Activated B cell treated with CpG ODN at 0.5 μM for 24 hours (primary cell): ENCODE measurements at regions not wholly inside any gene's neighbourhood (a gene's known extent, or its start where the extent isn't known, plus 50 kb on each side); places are given as distances from the start of the nearest gene placed in this dataset.

Experiments
- ATAC-seq: fragments of 200-7000 bp; cut with Tn5 transposase; one replicate; pipeline ENCODE4 v1.10.0; 2021; ENCODE audit warnings: low read depth, mild to moderate bottlenecking, moderate library complexity
- CTCF ChIA-PET: fragments of 350-600 bp; sonication (Branson Sonifier 250); formaldehyde crosslinking; loops from one replicate; lab custom pipeline; 2021; ENCODE audit warnings: antibody characterized with exemption; lab: Charles Lee
- POLR2A ChIA-PET: fragments of 350-600 bp; sonication (Branson Sonifier 250); formaldehyde crosslinking; loops from one replicate; lab custom pipeline; 2021; ENCODE audit warnings: antibody characterized with exemption; lab: Charles Lee
- DNase-seq: peaks from one replicate; pipeline ENCODE4 v3.0.0; 2022
- H3K27ac Mint-ChIP-seq: one replicate; pipeline ENCODE4 v1.8.0; 2020; ENCODE audit warnings: mixed read lengths
- H3K27me3 Mint-ChIP-seq: one replicate; pipeline ENCODE4 v1.8.0; 2021; ENCODE audit warnings: mixed read lengths
- H3K36me3 Mint-ChIP-seq: one replicate; pipeline ENCODE4 v1.8.0; 2021; ENCODE audit warnings: low read depth, mixed read lengths
- H3K4me1 Mint-ChIP-seq: one replicate; pipeline ENCODE4 v1.8.0; 2021; ENCODE audit warnings: mixed read lengths
- H3K4me3 Mint-ChIP-seq: one replicate; pipeline ENCODE4 v1.8.0; 2020; ENCODE audit warnings: mild to moderate bottlenecking, mixed read lengths
- H3K9me3 Mint-ChIP-seq: one replicate; pipeline ENCODE4 v1.8.0; 2020; ENCODE audit warnings: mixed read lengths
- CTCF ChIP-seq: fragments of 200-600 bp; IDR thresholded peaks from one replicate; pipeline ENCODE4 v1.8.0; 2022; ENCODE audit warnings: antibody characterized with exemption, mild to moderate bottlenecking
- intact Hi-C: fragments of 100-400 bp; cut with micrococcal nuclease; formaldehyde crosslinking; loops from one replicate; pipeline ENCODE4 v1.15.1; 2024

- ATAC-seq (no peak), DNase-seq (no peak)
- no peaks in the 10 kb centered on the region for H3K4me1 Mint-ChIP-seq
- no peaks in the 10 kb centered on the region for H3K36me3 Mint-ChIP-seq
- POLR2A ChIA-PET: no interaction called here
- intact Hi-C loops: no loop called here
- no peaks in the 10 kb centered on the region for H3K9me3 Mint-ChIP-seq
- H3K27me3 Mint-ChIP-seq: no peaks in the 10 kb centered on the region
- no peak overlapping the region for H3K4me3 Mint-ChIP-seq
- H3K27ac Mint-ChIP-seq: no peak overlapping the region
- TF ChIP-seq CTCF: no peak
- CTCF ChIA-PET: no interaction called here
Measured at GRCh38 chr2:17093712-17094111, 424.5 kb downstream of the RAD51AP2 start.

GRCh38 chr2:17086990-17087389 is 421.4 kb upstream of the CYRIA start:
- Mint-ChIP-seq H3K27ac (no peak overlapping the region), H3K36me3 (no peaks in the 10 kb centered on the region), H3K9me3 (no peaks in the 10 kb centered on the region), H3K4me1 (no peaks in the 10 kb centered on the region), H3K27me3 (no peaks in the 10 kb centered on the region), H3K4me3 (no peak overlapping the region)
- DNase-seq: no peak
- intact Hi-C loops: no loop called here
- no peak for TF ChIP-seq CTCF
- POLR2A ChIA-PET: no interaction called here
- CTCF ChIA-PET: no interaction called here
- ATAC-seq: no peak

- Mint-ChIP-seq H3K27ac (no peak overlapping the region), H3K27me3 (no peaks in the 10 kb centered on the region), H3K36me3 (no peaks in the 10 kb centered on the region), H3K4me1 (no peaks in the 10 kb centered on the region), H3K4me3 (no peak overlapping the region), H3K9me3 (peaks cover 3% of the 10 kb centered on the region)
- no peak for ATAC-seq
- TF ChIP-seq CTCF: no peak
- intact Hi-C loops: no loop called here
- ChIA-PET CTCF (no interaction called here), POLR2A (no interaction called here)
- DNase-seq: no peak
Measured at GRCh38 chr2:17085546-17086202, 420.0 kb upstream of the CYRIA start.

- ATAC-seq: no peak
- no peak overlapping the region for H3K27ac Mint-ChIP-seq
- no peak for DNase-seq
- ChIA-PET CTCF (no interaction called here), POLR2A (no interaction called here)
- peaks cover 5% of the 10 kb centered on the region for H3K9me3 Mint-ChIP-seq
- no peak overlapping the region for H3K4me3 Mint-ChIP-seq
- no peaks in the 10 kb centered on the region for H3K4me1 Mint-ChIP-seq
- intact Hi-C loops: no loop called here
- no peaks in the 10 kb centered on the region for H3K27me3 Mint-ChIP-seq
- TF ChIP-seq CTCF: no peak
- peaks cover 3% of the 10 kb centered on the region for H3K36me3 Mint-ChIP-seq
Measured at GRCh38 chr2:17084877-17085276, 419.2 kb upstream of the CYRIA start.

GRCh38 chr2:17083902-17084301 is 418.3 kb upstream of the CYRIA start:
- no peak overlapping the region for H3K4me3 Mint-ChIP-seq
- ChIA-PET POLR2A (no interaction called here), CTCF (no interaction called here)
- intact Hi-C loops: no loop called here
- H3K4me1 Mint-ChIP-seq: no peaks in the 10 kb centered on the region
- TF ChIP-seq CTCF: no peak
- H3K27ac Mint-ChIP-seq: no peak overlapping the region
- H3K36me3 Mint-ChIP-seq: peaks cover 5% of the 10 kb centered on the region
- no peaks in the 10 kb centered on the region for H3K27me3 Mint-ChIP-seq
- DNase-seq: no peak
- peaks cover 8% of the 10 kb centered on the region for H3K9me3 Mint-ChIP-seq
- no peak for ATAC-seq
